CD4-positive, alpha-beta T cell treated with Interleukin-17A for 1 hour (primary cell): ENCODE measurements at regions not wholly inside any gene's neighbourhood (a gene's known extent, or its start where the extent isn't known, plus 50 kb on each side); places are given as distances from the start of the nearest gene placed in this dataset.
"Not testable (repeated sequence)": the region's sequence is repeated elsewhere in the genome, so short reads cannot be mapped to it uniquely, and the experiment has no call there.

Experiments
- DNase-seq: peaks from one replicate; pipeline ENCODE4 v3.0.0-alpha.2; 2020

DNA sequence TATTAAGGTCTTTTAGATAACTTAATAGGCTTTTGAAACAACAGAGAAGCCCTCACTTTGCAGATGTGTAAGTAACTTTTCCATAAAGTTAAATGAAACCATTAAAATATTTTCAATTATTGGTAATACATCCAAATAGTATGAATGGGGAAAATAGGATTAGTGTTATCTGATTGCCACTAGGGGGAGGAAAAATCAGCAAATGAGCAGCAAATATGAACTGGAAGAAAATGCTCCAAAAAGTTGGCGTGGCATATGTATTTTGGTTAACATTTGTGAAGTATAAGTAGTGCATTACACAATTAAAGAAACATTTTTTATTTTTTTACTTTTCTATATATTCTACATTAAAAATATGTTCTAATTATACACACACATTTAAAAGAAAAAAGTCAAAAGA, 259.8 kb upstream of the ANO5 start:
- no peak for DNase-seq

DNA sequence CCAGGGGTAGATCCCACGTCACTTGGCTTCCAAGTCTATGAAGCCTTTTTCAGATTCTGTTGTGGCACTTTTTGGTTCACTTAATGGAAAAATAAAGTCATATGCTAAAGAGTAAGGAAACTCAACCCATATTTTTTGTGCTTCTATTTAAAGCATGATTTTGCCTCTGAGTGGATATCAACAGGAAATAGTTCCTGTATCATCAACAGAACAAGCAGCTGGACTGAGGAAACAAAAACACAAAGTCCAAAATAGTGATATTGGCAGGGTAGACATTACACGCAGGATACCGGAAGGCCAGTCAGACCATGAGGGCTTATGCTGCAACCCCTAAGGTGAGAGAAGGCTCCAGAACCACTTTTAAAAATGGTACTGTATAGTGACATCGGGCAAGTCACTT, 248.3 kb upstream of the ANO5 start:
- DNase-seq: no peak

DNA sequence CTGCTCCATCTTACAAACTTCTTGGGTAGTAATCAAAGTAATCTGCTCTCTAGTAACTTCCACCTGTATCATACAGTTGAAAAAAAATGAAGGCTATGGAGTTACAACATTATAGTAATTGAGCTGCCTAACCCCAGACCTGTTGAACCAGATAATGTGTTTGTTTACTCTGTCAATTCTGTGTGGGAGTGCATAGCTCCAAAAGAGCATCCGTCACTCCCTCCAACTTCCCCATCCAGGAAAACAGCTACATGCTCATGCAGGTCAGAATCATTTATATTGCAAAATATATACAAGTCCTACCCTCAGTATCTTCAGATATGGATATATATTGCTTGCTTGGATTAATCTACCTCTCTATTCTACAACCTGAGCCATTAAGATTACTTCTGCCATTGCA, 244.0 kb upstream of the ANO5 start:
- DNase-seq: no peak

DNA sequence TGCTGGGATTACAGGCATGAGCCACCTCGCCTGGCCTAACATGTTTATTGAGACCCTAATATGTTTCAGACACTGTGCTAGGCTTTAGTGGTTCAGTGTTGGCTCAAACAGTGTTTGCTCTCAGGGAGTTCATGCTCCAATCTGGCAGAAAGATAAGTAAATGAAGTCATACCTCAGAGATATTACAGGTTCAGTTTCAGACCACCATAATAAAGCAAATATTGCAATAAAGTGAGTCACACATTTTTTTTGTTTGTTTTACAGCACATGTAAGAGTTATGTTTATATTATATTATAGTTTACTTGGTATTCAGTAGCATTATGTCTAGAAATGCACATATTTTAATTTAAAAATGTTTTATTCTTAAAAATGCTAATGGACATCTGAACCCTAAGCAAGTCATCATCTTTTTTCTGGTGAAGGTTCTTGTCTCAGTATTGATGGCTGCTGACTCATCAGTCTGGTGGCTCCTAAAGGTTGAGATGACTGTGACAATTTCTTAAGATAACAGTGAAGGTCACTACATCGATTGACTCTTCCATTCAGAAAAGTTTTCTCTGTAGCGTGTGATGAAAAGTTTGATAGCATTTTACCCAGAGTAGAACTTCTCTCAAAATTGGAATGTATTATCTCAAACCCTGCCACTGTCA, 243.0 kb upstream of the ANO5 start:
- no peak for DNase-seq

DNA sequence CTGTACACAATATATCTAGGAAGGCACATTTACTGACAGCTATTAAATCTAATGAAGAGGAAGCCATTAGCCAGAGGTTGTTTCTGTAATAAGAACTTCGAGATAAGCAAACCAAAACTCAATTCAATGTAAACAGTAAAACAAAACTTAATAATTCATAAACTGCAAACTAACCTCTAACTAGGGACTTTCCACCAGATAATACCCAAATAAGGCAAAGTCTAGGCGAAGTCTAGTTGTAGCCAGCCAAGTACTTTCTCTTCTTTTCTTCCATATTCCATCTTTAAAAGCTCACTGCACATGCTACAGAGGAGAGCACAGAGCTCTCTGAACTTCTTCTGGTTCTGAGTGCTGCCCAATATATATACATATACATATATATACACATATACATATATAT, 229.9 kb upstream of the ANO5 start:
- DNase-seq: no peak

DNA sequence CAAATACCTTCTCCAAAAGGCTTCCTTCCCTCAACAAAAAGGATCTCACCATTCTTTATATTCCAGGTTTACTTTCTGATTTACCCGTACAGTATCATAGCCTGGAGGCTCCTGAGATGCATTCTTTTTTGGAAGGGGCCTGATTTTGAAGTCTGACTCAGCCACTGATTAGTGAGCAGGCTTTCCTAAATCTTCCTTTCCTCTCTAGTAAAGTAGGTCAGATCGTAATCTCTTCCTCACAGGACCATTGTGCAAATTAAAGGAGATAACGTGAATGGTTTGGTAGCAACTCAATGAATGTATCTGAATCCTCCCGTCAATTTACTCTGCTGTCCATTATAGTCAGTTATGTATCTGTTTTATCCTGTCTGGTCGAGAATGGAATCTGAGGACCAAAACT, 227.7 kb upstream of the ANO5 start:
- no peak for DNase-seq

DNA sequence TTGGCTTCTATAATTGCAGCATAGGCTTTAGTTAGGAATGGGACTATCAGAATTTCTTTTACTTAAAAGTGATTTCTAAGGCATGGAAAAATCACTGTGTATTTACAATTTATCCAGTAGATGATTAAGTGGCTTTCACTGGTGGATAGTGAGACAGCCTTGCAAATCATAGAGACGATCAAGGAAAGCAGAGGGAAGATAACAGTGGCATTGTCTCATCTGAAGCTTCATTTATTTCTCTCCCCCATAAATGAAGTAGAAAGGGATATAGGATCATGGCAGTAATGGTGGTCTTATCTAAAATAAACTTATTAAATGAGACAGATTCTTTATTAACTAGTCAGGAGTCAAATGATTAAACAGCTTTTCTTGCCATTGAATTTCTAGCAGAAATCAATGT, 224.2 kb upstream of the ANO5 start:
- no peak for DNase-seq

DNA sequence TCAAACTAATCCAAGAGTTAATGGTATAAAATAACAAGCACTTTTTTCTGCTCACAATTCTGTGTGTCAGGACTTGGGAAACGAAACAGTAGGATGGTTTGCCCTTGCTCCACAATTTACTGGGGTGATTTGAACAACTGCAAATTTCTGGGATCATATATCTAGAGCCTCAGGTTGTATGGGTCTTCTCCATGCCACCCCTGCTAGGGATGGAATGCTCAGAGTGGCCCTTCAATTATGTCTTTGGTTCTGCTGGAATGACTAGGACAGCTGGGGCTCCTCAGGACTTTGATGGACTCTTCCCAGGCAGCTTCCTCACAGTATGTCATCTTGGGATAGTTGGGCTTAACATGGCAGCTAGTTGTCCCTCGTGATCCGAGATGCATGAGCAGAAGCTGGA, 223.0 kb upstream of the ANO5 start:
- DNase-seq: no peak

DNA sequence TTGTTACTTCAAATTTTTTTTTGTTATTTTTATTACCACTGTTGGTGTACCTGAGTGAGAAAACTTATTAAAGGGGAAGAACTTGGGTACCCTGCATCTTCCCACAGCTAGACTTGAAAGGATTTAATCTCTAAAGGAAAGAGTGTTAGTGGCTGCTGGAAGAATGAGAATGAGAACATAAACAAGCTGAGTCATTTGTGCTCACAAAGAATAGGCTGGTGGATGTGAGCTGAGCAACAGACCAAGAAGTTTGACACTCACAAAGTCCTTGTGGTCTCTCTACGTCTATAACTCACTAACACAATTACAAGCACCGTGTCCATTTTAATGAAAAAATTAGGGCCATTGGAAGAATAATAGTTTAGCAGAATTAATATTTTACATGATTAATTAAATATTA, 217.6 kb upstream of the ANO5 start:
- DNase-seq: no peak

DNA sequence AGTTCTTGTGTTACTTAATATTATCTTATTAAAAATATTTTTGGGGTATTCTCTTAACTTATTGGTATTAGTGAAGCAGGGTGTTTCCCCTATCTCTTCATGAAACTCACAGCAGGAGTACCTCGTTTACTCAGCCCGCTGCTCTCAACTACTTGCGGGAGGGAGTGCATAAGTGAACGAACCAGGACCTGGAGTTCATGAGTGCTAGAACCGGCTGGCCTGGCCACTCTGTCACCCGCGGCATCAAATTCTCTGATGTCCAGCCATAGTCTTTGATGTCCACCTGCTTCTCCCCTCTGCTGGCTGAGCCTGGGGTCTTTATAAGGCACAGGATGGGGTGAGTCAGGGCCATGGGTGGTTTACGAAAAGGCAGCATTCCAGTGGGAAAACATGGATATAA, 216.7 kb upstream of the ANO5 start:
- DNase-seq: no peak

DNA sequence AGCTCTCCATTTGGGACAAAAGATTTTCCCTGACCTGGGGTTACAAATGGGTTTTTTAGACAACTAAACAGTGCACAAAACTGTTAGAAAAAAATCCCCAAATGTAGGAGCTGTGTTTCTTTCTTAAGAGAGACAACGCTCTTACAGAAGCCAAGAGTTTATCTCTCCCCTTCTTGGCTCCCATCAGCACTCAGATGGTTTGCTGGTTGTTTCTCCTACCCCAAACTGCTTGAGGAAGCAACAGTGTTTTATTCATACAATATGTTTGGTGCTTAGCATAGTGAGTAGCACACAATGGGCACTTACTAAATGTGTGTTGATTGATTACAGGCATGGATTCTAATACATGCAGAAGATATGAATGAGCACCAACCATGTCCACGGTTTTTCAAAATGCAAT, 209.5 kb upstream of the ANO5 start:
- no peak for DNase-seq

DNA sequence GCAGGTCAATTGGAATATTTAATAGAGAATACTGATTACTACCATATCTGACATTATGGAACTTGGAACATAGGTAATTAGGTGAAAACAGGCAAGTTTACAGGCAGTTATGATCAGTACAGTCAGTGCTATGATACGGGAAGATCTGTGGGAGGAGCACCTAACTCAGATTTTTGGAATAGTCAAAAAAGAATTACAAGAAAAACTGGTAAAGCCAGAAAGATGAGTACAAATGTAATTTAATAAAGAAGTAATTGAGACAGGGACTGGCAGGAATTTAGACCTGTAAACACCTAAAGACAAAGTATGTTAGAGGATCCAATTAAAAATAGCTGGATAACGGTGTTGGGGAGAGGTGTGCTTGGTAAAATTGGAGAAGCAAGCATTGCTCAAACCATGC, 206.5 kb upstream of the ANO5 start:
- no peak for DNase-seq

DNA sequence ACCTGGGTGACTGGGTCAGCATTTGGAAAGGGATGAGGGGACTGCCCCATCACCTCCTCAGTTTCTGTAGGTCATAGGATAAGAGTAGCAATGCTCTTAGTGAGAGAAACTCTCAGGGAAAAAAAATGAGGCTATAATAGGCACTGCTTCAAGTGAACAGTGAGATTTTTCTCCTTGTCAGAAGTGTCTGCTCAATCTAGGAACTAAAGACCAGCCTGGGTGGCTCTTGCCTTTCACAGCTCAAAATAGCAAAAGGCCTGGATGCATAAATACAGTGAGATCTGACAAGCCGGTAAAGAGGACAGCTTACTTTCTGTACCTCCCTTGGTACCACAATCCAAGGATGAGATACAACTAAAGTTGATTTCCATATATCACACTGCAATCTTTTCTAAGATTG, 205.6 kb upstream of the ANO5 start:
- DNase-seq: no peak

DNA sequence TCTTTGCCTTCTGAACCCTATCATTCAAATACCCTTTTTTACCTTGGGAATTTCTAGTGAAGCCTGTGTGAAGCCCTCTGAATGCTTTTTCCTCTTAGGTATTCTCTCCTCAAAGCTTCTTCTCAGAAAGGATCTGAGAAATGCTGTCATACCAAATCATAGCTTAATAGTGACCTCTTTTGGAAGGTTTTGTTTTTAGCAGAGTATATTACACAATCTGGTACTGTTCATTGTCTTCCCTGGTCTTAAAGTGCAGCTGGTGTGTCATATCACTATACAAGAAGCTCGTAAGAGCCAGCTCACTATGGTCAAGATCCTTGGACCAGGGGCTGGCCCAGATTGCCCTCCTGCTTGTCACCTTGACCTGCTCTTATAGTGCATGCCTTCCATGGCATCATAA, 204.4 kb upstream of the ANO5 start:
- DNase-seq: no peak

DNA sequence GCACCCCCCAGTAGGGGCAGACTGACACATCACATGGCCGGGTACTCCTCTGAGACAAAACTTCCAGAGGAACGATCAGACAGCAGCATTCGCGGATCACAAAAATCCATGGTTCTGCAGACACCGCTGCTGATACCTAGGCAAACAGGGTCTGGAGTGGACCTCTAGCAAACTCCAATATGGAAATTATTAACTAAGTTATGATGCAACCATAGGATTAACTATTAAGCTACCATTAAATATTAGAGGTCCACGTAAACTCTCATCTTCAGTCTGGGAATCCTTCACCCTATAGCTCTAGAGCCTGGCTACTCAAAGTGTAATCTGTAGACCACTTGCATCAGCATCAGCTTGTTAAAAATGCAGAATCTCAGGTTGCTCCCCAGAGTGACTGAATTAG, 191.1 kb upstream of the ANO5 start:
- not testable (repeated sequence) for DNase-seq

DNA sequence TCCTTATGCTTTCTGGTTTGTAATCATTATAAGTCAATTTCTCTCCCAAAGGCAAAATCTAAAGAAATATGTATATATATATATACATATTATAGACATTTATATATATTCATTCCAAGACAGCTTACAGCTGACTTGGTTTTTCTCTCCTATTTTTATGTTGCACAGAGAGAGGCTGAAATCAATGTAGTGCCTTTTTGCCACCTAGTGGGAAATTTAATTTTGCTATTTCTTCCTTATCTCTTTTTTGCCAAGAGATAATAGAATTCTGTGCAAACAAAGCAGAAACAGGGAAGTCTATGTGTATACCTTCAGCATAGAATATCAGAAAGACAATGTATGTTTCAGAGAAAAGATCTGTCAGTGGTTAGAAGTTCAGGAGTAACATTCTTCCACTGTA, 186.0 kb upstream of the ANO5 start:
- no peak for DNase-seq

DNA sequence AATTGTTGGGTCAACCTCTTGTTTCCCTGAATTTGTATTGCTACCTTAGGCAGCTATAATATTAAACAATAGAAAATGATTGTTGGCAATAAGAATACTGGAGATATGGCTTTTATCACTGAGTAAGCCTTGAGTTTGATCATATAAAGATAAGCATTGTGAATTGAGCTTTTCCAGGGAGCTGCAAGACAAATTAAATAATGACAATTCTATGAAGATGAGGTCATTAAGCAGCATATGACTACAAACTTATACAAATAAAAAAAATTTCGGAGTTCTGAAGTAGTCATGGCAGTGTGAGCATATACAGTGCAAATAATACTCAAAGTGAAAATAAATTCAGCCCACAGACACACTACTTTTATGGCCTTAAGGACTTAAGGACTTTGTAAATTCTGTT, 161.1 kb upstream of the ANO5 start:
- DNase-seq: no peak

DNA sequence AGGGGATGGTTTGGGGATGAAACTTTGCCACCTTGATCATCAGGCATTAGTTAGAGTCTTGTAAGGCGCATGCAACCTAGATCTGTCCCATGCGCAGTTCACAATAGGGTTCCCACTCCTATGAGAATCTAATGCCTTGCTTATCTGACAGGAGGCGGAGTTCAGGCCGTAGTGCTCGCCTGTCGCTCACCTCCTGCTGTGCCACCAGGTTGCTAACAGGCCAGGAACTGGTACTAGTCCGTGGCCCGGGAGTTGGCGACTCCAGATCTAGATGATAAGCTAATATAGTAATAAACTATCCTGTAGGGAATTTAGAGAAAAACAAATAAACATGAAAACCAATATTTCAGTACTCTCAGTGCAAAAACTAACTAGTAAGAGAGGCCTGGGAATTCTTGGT, 155.4 kb upstream of the ANO5 start:
- no peak for DNase-seq

DNA sequence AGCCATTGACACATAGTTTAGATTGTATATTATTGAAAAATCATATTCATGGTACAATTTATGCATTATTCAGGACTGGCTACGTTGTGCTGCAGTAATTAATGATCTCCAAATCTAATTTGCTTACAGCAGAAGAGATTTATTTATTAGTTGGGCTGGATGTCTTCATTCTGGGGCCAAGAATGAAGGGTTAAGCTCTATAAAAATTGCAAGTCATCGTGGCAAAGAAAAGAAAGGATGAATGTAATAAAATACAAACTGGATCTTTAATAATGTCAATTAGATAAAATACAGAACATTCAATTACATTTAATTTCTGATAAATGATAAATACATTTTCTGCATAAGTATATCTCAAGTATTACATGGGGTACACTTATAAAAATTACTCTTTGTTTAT, 151.8 kb upstream of the ANO5 start:
- no peak for DNase-seq

DNA sequence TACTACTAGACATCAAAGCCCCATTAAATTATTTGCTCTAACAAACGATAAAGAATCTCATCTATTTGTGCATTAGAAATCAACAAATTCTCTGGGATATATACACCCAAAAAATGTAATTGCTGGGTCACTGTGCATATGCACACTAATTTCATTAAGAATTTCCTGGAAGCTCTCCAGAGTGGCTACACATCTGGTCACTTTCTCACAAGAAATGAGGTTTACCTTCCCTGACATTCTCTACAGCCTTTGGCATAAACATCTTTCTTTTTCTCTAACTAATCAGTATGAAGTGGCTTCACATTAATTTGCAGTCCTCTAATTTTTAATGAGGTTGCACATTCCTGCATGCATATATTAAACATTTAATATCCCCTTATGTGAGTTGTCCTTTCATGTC, 150.8 kb upstream of the ANO5 start:
- no peak for DNase-seq

DNA sequence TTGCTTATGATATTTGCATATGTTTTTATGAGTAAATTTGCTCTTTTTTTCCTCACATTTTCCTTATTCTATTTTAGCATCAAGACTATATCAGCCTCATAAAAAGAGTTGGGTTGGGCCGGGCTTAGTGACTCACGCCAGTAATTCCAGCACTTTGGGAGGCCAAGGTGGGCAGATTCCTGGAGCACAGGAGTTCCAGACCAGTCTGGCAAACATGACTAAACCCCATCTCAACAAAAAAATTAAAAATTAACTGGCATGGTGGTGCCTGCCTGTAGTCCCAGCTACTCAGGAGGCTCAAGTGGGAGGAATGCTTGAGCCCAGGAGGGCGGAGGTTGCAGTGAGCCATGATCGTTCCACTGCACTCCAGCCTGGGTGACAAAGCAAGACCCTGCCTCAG, 148.8 kb upstream of the ANO5 start:
- no peak for DNase-seq

DNA sequence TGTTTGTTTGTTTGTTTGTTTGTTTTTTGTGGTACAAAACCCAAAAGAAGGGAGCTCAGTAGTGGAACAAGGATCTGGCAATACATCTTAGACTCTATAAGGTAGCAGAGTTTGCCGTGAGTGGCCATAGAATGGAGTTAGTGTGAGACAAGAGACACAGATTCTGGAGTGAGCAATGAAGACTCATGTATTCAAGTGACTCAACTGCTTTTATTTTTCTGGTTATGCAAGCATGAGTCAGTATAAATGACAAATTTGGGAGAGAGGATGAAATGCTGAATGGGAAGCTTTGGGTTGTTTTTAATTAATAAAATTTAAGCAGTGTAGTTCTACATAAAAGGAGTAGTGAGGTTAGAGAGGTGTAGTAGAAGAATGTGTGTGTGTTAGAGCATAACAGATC, 143.6 kb upstream of the ANO5 start:
- DNase-seq: no peak

DNA sequence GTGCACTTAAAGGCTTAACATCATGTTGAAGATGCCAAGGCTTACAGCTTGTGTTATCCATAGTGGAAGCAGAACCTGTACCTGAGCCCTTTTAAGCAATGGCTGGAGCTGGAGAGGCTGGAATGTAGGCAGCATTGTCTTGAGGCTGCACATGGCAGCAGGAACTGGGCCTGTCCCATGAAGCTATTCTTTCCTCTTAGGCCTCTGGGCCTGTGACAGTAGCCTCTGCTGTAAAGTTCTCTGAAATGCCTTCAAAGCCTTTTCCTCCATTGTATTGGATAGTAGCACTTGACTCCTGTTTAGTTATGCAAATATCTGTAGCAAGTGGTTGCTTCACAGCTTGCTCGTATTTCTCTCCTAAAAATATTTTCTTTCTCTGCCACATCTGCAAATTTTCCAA, 127.4 kb upstream of the ANO5 start:
- DNase-seq: no peak

DNA sequence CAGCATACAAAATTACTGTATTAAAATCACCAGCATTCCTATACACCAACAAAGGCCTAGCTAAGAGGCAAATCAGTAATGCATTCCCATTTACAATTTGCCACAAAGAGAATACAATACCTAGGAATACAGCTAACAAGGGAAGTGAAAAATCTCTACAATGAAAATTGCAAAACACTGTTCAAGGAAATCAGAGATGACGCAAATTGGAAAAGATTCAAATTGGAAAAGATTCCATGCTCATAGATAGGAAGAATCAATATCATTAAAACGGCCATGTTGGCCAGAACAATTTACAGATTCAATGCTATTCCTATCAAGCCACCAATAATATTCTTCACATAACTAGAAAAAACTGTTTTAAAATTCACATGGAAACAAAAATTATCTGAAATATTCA, 123.0 kb upstream of the ANO5 start:
- DNase-seq: no peak

DNA sequence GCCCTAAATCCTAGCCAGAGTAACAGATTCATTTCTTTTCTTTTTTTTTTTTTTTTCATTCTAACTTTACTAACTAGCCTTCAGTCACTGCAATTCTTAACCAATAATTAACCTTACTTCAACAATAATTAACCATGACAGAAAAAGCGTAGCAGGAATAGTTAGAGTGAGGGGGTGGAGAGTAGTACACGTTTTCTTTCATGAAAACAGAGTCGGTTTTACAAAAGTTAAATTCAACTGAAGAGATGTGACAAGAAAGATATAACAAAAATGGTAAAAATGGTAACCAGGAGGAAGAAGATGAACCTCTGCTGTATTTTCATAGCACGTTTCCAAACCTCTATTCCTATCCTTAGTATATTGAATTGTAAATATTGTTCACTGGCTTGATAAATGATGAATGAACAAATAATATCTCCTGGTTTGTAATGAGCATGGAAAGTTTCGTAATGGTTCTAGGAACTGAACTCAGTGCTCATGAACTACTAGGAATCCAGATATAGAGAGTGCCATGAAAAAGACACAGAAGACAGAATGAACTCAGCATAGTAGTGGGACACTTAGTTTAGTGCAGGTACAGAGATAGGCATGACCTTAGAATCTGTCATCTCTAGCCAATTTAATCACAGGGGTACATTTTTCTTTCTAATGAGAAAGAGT, 116.5 kb upstream of the ANO5 start:
- DNase-seq: no peak
